ENCODE measurements at regions not wholly inside any gene's neighbourhood (a gene's known extent, or its start where the extent isn't known, plus 50 kb on each side); places are given as distances from the start of the nearest gene placed in this dataset.
"Not testable (repeated sequence)": the region's sequence is repeated elsewhere in the genome, so short reads cannot be mapped to it uniquely, and the experiment has no call there.

DNA sequence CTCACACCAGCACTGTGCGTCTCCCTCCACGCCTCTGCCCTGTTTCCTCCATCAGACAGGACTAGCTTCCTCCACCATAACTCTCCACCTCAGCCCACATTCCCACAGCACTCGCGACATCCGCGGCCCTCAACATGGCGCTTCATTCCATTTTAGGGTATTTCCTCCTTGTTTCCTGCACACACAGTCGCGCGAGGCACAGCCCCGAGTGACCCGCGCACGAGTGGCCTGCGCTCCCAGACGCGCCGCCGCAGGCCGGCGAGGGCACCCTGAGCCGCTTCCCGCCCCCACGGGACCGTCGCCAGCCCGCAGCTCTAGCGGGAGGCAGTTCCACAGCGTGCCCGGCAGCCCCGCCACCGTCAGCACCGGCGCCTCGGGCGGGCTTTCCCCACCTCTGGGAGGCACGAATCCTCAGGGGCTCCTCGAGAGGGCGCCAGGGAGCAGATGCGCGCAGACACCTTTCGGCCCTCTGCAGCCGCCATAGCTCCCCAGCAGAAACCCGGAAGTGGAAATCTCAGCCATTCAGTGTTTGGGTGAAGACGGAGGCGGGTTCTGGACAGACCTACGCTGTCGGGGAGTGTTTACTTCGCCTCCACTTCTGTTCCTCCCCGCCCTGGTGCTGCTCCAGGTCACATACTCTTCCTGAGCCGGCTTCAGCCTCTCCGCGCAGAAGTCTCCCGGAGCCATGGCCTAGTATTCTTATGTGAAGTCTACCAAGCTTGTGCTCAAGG lies 136.6 kb downstream of the FOXD4L6 start:
- H3K9me3 ChIP-seq; H3K4me1 ChIP-seq; POLR2A ChIA-PET; BruUV-seq (replicated peaks); H3K27me3 Mint-ChIP-seq (ENCODE audit: insufficient read depth, unreplicated experiment); H3K27me3 ChIP-seq (replicated peaks; ENCODE audit: control insufficient read depth, insufficient read depth, low read length); H3K4me1 Mint-ChIP-seq (ENCODE audit: low read depth, unreplicated experiment); H3K4me3 Mint-ChIP-seq (ENCODE audit: unreplicated experiment); H3K9me3 Mint-ChIP-seq (ENCODE audit: unreplicated experiment); intact Hi-C loops (cut with micrococcal nuclease; ENCODE audit: unreplicated experiment); H3K36me3 Mint-ChIP-seq (ENCODE audit: insufficient read depth, unreplicated experiment); H3K27ac Mint-ChIP-seq (ENCODE audit: unreplicated experiment); CTCF ChIA-PET; H3K36me3 ChIP-seq (ENCODE audit: control insufficient read depth, insufficient read depth, low read length): not testable (repeated sequence)
- H3K4me3 ChIP-seq (ENCODE audit: low read depth, low read length) = peak overlapping the region; percentile 61
- DNase-seq = peak; percentile 86 to 89
- TF ChIP-seq, protein P1, sequence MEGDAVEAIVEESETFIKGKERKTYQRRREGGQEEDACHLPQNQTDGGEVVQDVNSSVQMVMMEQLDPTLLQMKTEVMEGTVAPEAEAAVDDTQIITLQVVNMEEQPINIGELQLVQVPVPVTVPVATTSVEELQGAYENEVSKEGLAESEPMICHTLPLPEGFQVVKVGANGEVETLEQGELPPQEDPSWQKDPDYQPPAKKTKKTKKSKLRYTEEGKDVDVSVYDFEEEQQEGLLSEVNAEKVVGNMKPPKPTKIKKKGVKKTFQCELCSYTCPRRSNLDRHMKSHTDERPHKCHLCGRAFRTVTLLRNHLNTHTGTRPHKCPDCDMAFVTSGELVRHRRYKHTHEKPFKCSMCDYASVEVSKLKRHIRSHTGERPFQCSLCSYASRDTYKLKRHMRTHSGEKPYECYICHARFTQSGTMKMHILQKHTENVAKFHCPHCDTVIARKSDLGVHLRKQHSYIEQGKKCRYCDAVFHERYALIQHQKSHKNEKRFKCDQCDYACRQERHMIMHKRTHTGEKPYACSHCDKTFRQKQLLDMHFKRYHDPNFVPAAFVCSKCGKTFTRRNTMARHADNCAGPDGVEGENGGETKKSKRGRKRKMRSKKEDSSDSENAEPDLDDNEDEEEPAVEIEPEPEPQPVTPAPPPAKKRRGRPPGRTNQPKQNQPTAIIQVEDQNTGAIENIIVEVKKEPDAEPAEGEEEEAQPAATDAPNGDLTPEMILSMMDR (IDR thresholded peaks at IDR 0.05; ENCODE audit: insufficient read depth in 1 of 2, low read depth in 1 of 2, low read length in 1 of 2, severe bottlenecking in 1 of 2, unreplicated experiment in 1 of 2) = peak; percentile 27 to 49

DNA sequence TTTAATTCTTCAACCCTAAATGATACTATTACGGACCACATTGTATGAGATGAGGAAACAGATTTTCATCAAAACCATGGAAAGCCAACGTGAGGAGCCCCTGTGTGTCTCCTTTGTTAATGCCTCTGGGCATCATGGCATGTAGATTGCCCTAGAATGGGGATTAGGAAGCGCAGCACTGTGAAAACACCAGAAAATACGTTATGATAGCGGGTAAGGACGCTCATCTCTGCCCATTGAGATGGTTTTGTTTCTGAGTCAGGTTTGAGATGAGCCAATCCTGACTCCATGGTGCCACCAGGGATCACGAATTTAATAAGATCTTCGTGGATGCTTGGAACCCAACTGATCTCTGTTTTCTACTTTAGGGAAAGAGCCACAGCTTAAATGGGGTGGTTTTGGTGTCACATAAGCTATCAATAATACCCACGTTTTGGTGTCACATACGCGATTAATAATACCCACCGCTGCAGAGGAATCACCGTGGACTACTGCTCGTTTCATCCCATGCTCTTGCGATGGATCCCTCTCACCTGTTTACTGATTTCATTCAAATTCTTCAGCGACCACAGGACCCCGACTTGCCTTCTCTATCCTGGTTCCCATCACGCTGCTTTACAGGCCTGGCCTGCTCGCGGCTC lies 137.3 kb downstream of the FOXD4L6 start:
- intact Hi-C loops (cut with micrococcal nuclease; ENCODE audit: unreplicated experiment); POLR2A ChIA-PET; H3K4me1 ChIP-seq; H3K9me3 Mint-ChIP-seq (ENCODE audit: unreplicated experiment); H3K27ac Mint-ChIP-seq (ENCODE audit: unreplicated experiment); DNase-seq; CTCF ChIA-PET; H3K4me1 Mint-ChIP-seq (ENCODE audit: low read depth, unreplicated experiment); H3K9me3 ChIP-seq; H3K27me3 Mint-ChIP-seq (ENCODE audit: insufficient read depth, unreplicated experiment); H3K36me3 ChIP-seq (ENCODE audit: control insufficient read depth, insufficient read depth, low read length); H3K4me3 Mint-ChIP-seq (ENCODE audit: unreplicated experiment); H3K27me3 ChIP-seq (replicated peaks; ENCODE audit: control insufficient read depth, insufficient read depth, low read length); H3K36me3 Mint-ChIP-seq (ENCODE audit: insufficient read depth, unreplicated experiment): not testable (repeated sequence)
- TSS peak; percentile 35 for BruUV-seq (replicated peaks)
- peak overlapping the region; percentile 61 for H3K4me3 ChIP-seq (ENCODE audit: low read depth, low read length)

DNA sequence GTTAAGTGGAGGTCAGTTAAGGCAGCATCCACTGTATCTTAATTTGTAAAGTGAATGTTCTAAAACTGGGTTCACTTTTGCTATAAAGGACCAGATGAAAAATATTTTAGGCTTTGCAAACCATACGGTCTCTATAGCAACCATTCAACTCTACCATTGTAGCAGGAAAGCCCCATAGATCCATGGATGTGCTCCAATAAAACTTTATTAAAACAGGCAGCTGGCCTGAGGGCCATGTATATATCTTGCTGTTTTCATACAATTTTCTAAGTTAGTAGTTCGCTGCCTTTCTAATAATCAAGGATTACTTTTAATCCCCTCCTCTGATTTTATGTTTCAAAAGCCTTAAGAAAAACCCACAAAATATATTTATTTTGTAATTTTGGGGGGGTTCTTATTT lies 142.1 kb downstream of the FOXD4L6 start:
- BruUV-seq (replicated peaks); H3K27me3 ChIP-seq (replicated peaks; ENCODE audit: control insufficient read depth, insufficient read depth, low read length); H3K36me3 Mint-ChIP-seq (ENCODE audit: insufficient read depth, unreplicated experiment); H3K4me3 Mint-ChIP-seq (ENCODE audit: unreplicated experiment); H3K4me1 ChIP-seq; H3K27me3 Mint-ChIP-seq (ENCODE audit: insufficient read depth, unreplicated experiment); H3K9me3 Mint-ChIP-seq (ENCODE audit: unreplicated experiment); H3K27ac Mint-ChIP-seq (ENCODE audit: unreplicated experiment); H3K4me3 ChIP-seq (ENCODE audit: low read depth, low read length); H3K36me3 ChIP-seq (ENCODE audit: control insufficient read depth, insufficient read depth, low read length); H3K9me3 ChIP-seq; POLR2A ChIA-PET; intact Hi-C loops (cut with micrococcal nuclease; ENCODE audit: unreplicated experiment); DNase-seq; H3K4me1 Mint-ChIP-seq (ENCODE audit: low read depth, unreplicated experiment); CTCF ChIA-PET: not testable (repeated sequence)

DNA sequence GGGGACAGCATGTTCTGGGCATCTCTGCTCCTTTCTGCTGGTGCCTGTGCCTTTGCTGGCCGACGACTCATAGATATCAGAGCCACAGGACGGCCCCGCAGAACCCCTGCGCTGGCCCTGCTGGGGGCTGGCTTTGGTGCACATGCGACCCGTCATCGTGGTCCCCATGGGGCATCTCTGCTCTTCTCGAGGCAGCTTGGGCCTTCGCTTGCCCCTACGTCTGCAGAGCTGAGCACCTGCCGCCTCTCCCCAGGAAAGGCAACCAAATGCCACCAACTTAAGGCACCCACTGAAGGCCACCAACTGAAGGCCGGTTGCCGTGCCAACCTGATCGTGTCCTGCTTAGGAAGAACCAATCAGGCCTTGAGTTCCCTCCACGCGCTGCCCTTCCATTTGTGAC lies 153.1 kb downstream of the FOXD4L6 start:
- H3K4me1 Mint-ChIP-seq (ENCODE audit: low read depth, unreplicated experiment); H3K27me3 Mint-ChIP-seq (ENCODE audit: insufficient read depth, unreplicated experiment); H3K36me3 ChIP-seq (ENCODE audit: control insufficient read depth, insufficient read depth, low read length); H3K4me3 Mint-ChIP-seq (ENCODE audit: unreplicated experiment); POLR2A ChIA-PET; intact Hi-C loops (cut with micrococcal nuclease; ENCODE audit: unreplicated experiment); DNase-seq; CTCF ChIA-PET; H3K4me1 ChIP-seq; H3K9me3 Mint-ChIP-seq (ENCODE audit: unreplicated experiment); H3K27me3 ChIP-seq (replicated peaks; ENCODE audit: control insufficient read depth, insufficient read depth, low read length); H3K9me3 ChIP-seq; H3K4me3 ChIP-seq (ENCODE audit: low read depth, low read length); H3K36me3 Mint-ChIP-seq (ENCODE audit: insufficient read depth, unreplicated experiment); BruUV-seq (replicated peaks); H3K27ac Mint-ChIP-seq (ENCODE audit: unreplicated experiment): not testable (repeated sequence)

DNA sequence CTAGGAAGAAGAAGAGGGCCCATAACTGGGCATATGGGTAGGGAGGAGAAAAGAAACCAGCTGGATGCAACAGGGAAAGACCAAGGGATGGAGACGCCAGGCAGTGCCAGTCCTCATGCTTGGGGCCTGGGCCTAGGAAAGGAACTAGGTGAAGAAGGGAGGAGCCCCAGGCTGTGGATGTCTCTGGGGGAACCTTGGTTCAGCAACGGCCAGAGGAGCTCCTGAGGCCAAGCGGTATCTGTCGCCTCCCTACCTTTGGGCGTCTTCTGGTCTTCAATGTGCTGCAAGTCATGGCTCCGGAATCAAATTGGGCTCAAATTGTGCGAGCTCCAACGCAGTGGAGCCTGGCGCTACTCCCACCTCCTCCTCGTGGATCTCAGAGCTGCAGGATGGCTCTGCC lies 153.6 kb downstream of the FOXD4L6 start:
- H3K27me3 Mint-ChIP-seq (ENCODE audit: insufficient read depth, unreplicated experiment); BruUV-seq (replicated peaks); H3K36me3 Mint-ChIP-seq (ENCODE audit: insufficient read depth, unreplicated experiment); H3K4me1 Mint-ChIP-seq (ENCODE audit: low read depth, unreplicated experiment); POLR2A ChIA-PET; H3K4me3 Mint-ChIP-seq (ENCODE audit: unreplicated experiment); CTCF ChIA-PET; H3K27ac Mint-ChIP-seq (ENCODE audit: unreplicated experiment); H3K36me3 ChIP-seq (ENCODE audit: control insufficient read depth, insufficient read depth, low read length); H3K27me3 ChIP-seq (replicated peaks; ENCODE audit: control insufficient read depth, insufficient read depth, low read length); H3K9me3 Mint-ChIP-seq (ENCODE audit: unreplicated experiment); DNase-seq; H3K4me1 ChIP-seq; H3K4me3 ChIP-seq (ENCODE audit: low read depth, low read length); H3K9me3 ChIP-seq; intact Hi-C loops (cut with micrococcal nuclease; ENCODE audit: unreplicated experiment): not testable (repeated sequence)

DNA sequence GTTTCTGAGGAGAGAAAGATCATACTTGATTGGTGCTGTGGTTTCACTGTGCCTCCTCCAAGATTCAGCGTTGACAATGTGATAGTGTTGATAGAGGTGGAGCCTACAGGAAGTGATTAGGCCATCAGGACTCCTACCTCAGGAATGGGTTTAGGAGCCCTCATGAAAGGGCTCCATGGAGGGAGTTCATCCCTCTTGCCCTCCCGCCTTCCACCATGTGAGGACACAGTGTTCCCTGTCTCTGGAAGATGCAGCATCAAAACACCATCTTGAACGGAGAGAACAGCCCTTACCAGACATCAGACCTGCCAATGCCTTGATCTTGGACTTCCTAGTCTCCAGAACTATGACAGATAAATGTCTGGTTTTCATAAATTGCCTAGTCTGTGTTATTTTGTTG lies 156.7 kb downstream of the FOXD4L6 start:
- intact Hi-C loops (cut with micrococcal nuclease; ENCODE audit: unreplicated experiment); H3K4me3 ChIP-seq (ENCODE audit: low read depth, low read length); H3K27me3 Mint-ChIP-seq (ENCODE audit: insufficient read depth, unreplicated experiment); H3K36me3 ChIP-seq (ENCODE audit: control insufficient read depth, insufficient read depth, low read length); H3K27me3 ChIP-seq (replicated peaks; ENCODE audit: control insufficient read depth, insufficient read depth, low read length); H3K4me1 ChIP-seq; BruUV-seq (replicated peaks); H3K27ac Mint-ChIP-seq (ENCODE audit: unreplicated experiment); H3K4me1 Mint-ChIP-seq (ENCODE audit: low read depth, unreplicated experiment); CTCF ChIA-PET; H3K9me3 ChIP-seq; POLR2A ChIA-PET; DNase-seq; H3K4me3 Mint-ChIP-seq (ENCODE audit: unreplicated experiment); H3K9me3 Mint-ChIP-seq (ENCODE audit: unreplicated experiment); H3K36me3 Mint-ChIP-seq (ENCODE audit: insufficient read depth, unreplicated experiment): not testable (repeated sequence)
